H9 (cell line): ENCODE measurements at regions not wholly inside any gene's neighbourhood (a gene's known extent, or its start where the extent isn't known, plus 50 kb on each side); places are given as distances from the start of the nearest gene placed in this dataset.
A peak's percentile ranks its signal among the peaks of the same experiment; 100 is the strongest.

Source experiments
- DNase-seq: peaks from one replicate; pipeline ENCODE4 v3.0.0-alpha.2; 2017
- H2AFZ ChIP-seq: one replicate; pipeline ENCODE4 v1.6.1; 2013; ENCODE audit warnings: mild to moderate bottlenecking, low read length, control low read depth, moderate library complexity
- H2AK5ac ChIP-seq: 2 replicates; pipeline ENCODE4 v1.6.1; 2013; ENCODE audit warnings: low read length, control low read depth, mixed read lengths; ENCODE audit not compliant: insufficient read length
- H2BK120ac ChIP-seq: one replicate; pipeline ENCODE4 v1.6.1; 2013; ENCODE audit warnings: low read depth, mild to moderate bottlenecking, low read length, control low read depth, inconsistent platforms; ENCODE audit not compliant: poor library complexity, severe bottlenecking
- H2BK12ac ChIP-seq: 2 replicates; pipeline ENCODE4 v1.6.1; 2013; ENCODE audit warnings: low read length, control low read depth, mixed read lengths, low read depth; ENCODE audit not compliant: insufficient read length
- H2BK15ac ChIP-seq: 2 replicates; pipeline ENCODE4 v1.6.1; 2013; ENCODE audit warnings: low read depth, low read length, control low read depth
- H2BK20ac ChIP-seq: one replicate; pipeline ENCODE4 v1.6.1; 2013; ENCODE audit warnings: low read depth, mild to moderate bottlenecking, low read length, control low read depth, inconsistent platforms; ENCODE audit not compliant: poor library complexity, severe bottlenecking
- H2BK5ac ChIP-seq: 2 replicates; pipeline ENCODE4 v1.6.1; 2013; ENCODE audit warnings: low read length, control low read depth, mixed read lengths; ENCODE audit not compliant: insufficient read length
- H3K14ac ChIP-seq: 2 replicates; pipeline ENCODE4 v1.6.1; 2013; ENCODE audit warnings: low read length, control low read depth; ENCODE audit not compliant: insufficient read depth
- H3K18ac ChIP-seq: 2 replicates; pipeline ENCODE4 v1.6.1; 2013; ENCODE audit warnings: low read depth, mild to moderate bottlenecking, mixed read lengths, low read length, control low read depth; ENCODE audit not compliant: insufficient read length
- H3K23ac ChIP-seq: 2 replicates; pipeline ENCODE4 v1.6.1; 2013; ENCODE audit warnings: low read length, control low read depth, mixed read lengths, low read depth; ENCODE audit not compliant: insufficient read length
- H3K23me2 ChIP-seq: 2 replicates; pipeline ENCODE4 v1.6.1; 2013; ENCODE audit warnings: low read depth, mild to moderate bottlenecking, mixed read lengths, low read length, control low read depth; ENCODE audit not compliant: insufficient read length, poor library complexity, severe bottlenecking
- H3K27ac ChIP-seq: 2 replicates; pipeline ENCODE4 v1.5.1; 2013; ENCODE audit warnings: low read length, control low read depth, mixed read lengths, low read depth; ENCODE audit not compliant: insufficient read length
- H3K27me3 ChIP-seq: 2 replicates; pipeline ENCODE4 v1.6.1; 2013; ENCODE audit warnings: low read length, control low read depth, inconsistent platforms; ENCODE audit not compliant: insufficient read depth
- H3K4ac ChIP-seq: 2 replicates; pipeline ENCODE4 v1.6.1; 2013; ENCODE audit warnings: low read depth, mild to moderate bottlenecking, control low read depth, inconsistent platforms, low read length, moderate library complexity
- H3K4me1 ChIP-seq: 2 replicates; pipeline ENCODE4 v1.6.1; 2013; ENCODE audit warnings: low read length, control low read depth, inconsistent platforms; ENCODE audit not compliant: insufficient read depth
- H3K4me2 ChIP-seq: 2 replicates; pipeline ENCODE4 v1.6.1; 2013; ENCODE audit warnings: low read length, control low read depth, mixed read lengths; ENCODE audit not compliant: insufficient read length, insufficient read depth
- H3K56ac ChIP-seq: 2 replicates; pipeline ENCODE4 v1.6.1; 2013; ENCODE audit warnings: low read depth, mild to moderate bottlenecking, mixed read lengths, low read length, control low read depth; ENCODE audit not compliant: insufficient read length
- H3K79me1 ChIP-seq: 2 replicates; pipeline ENCODE4 v1.6.1; 2013; ENCODE audit warnings: low read depth, mild to moderate bottlenecking, moderate library complexity, low read length, control low read depth, inconsistent platforms; ENCODE audit not compliant: insufficient read depth, poor library complexity, severe bottlenecking
- H3K79me2 ChIP-seq: 2 replicates; pipeline ENCODE4 v1.6.1; 2013; ENCODE audit warnings: low read length, control low read depth, inconsistent platforms; ENCODE audit not compliant: insufficient read depth
- H3K9ac ChIP-seq: 2 replicates; pipeline ENCODE4 v1.6.1; 2013; ENCODE audit warnings: low read length, control low read depth, mixed read lengths; ENCODE audit not compliant: insufficient read length; ENCODE audit errors: extremely low read depth
- H3K9me3 ChIP-seq: one replicate; pipeline ENCODE4 v1.6.1; 2013; ENCODE audit warnings: low read depth, low read length, inconsistent platforms; ENCODE audit not compliant: control insufficient read depth
- H3T11ph ChIP-seq: one replicate; pipeline ENCODE4 v1.6.1; 2013; ENCODE audit warnings: mild to moderate bottlenecking, low read length, control low read depth, inconsistent platforms
- H4K20me1 ChIP-seq: one replicate; pipeline ENCODE4 v1.6.1; 2013; ENCODE audit not compliant: control insufficient read depth, insufficient read length, insufficient read depth
- H4K5ac ChIP-seq: 2 replicates; pipeline ENCODE4 v1.6.1; 2013; ENCODE audit warnings: low read depth, mild to moderate bottlenecking, mixed read lengths, low read length, control low read depth; ENCODE audit not compliant: insufficient read length
- H4K8ac ChIP-seq: replicated peaks from 2 replicates; pipeline ENCODE4 v1.6.1; 2013; ENCODE audit warnings: low read length, control low read depth, mixed read lengths, low read depth; ENCODE audit not compliant: insufficient read length
- H4K91ac ChIP-seq: 2 replicates; pipeline ENCODE4 v1.6.1; 2013; ENCODE audit warnings: low read depth, mild to moderate bottlenecking, moderate library complexity, mixed read lengths, low read length, control low read depth; ENCODE audit not compliant: insufficient read length
- H3K27ac Mint-ChIP-seq, 3 experiments: 2 replicates in 2 of 3; 3 replicates in 1 of 3; pipeline ENCODE4 v1.8.0; 2020 to 2021; ENCODE audit warnings: mixed read lengths in 3 of 3, mild to moderate bottlenecking in 1 of 3, moderate library complexity in 1 of 3
- H3K27me3 Mint-ChIP-seq: 2 replicates; pipeline ENCODE4 v1.8.0; 2021; ENCODE audit warnings: low read depth, mild to moderate bottlenecking, moderate library complexity, mixed read lengths
- H3K36me3 Mint-ChIP-seq, 3 experiments: 2 replicates in 2 of 3; 3 replicates in 1 of 3; pipeline ENCODE4 v1.8.0; 2020 to 2021; ENCODE audit warnings: low read depth in 3 of 3, mixed read lengths in 3 of 3; ENCODE audit not compliant: insufficient read depth in 1 of 3
- H3K4me1 Mint-ChIP-seq, 2 experiments: 2 replicates each; pipeline ENCODE4 v1.8.0; 2020; ENCODE audit warnings: mixed read lengths in 2 of 2
- H3K4me3 Mint-ChIP-seq, 2 experiments: 2 replicates in 1 of 2; 3 replicates in 1 of 2; pipeline ENCODE4 v1.8.0; 2020 to 2021; ENCODE audit warnings: mild to moderate bottlenecking in 2 of 2, mixed read lengths in 2 of 2, moderate library complexity in 1 of 2
- H3K9me3 Mint-ChIP-seq, 2 experiments: 2 replicates in 1 of 2; 3 replicates in 1 of 2; pipeline ENCODE4 v1.8.0; 2020; ENCODE audit warnings: mild to moderate bottlenecking in 2 of 2, mixed read lengths in 2 of 2, moderate library complexity in 1 of 2
- CTCF ChIP-seq: fragments of 200-600 bp; sonication (generic); conservative IDR thresholded peaks from 3 replicates; pipeline ENCODE4 v1.8.0; 2021; ENCODE audit warnings: antibody characterized with exemption, mild to moderate bottlenecking
- WGBS: extraction: QIAGEN DNeasy Blood & Tissue Kit; methylation state at CpG from one replicate; pipeline ENCODE4 v1.1.7; 2013; ENCODE audit warnings: missing lambda C conversion rate, low lambda C conversion rate, mixed read lengths; ENCODE audit not compliant: insufficient read length; ENCODE audit errors: extremely low coverage; 5-methylcytosine and 5-hydroxymethylcytosine counted together

- Histone ChIP-seq H2AFZ (no peak overlapping the region), H2BK5ac (no peak overlapping the region), H4K20me1 (no peaks in the 10 kb centered on the region), H4K91ac (no peak overlapping the region), H3K79me2 (no peaks in the 10 kb centered on the region), H3K9ac (no peak overlapping the region), H3K4ac (no peak overlapping the region), H3K56ac (no peak overlapping the region), H3K23me2 (no peaks in the 10 kb centered on the region), H2AK5ac (no peak overlapping the region), H3K14ac (no peak overlapping the region), H3K4me2 (no peak overlapping the region), H2BK120ac (no peak overlapping the region), H3K27me3 (no peaks in the 10 kb centered on the region), H2BK15ac (no peak overlapping the region), H3T11ph (no peak overlapping the region), H3K79me1 (no peaks in the 10 kb centered on the region), H3K9me3 (no peaks in the 10 kb centered on the region), H3K18ac (no peak overlapping the region), H3K27ac (no peak overlapping the region), H4K5ac (no peak overlapping the region), H2BK12ac (no peak overlapping the region), H3K4me1 (no peaks in the 10 kb centered on the region), H2BK20ac (no peak overlapping the region), H4K8ac (no peak overlapping the region), H3K23ac (no peak overlapping the region)
- Mint-ChIP-seq H3K4me3 (no peak overlapping the region), H3K36me3 (no peaks in the 10 kb centered on the region), H3K9me3 (no peaks in the 10 kb centered on the region), H3K27me3 (peaks cover 6% of the 10 kb centered on the region), H3K27ac (peak overlapping the region in 1 of 3 experiments; percentile 70; a peak in 2 of 7 replicates), H3K4me1 (peaks cover 5 to 9% of the 10 kb centered on the region in 2 experiments)
- WGBS = no CpG with 5 or more reads among the region's 9 CpGs
- TF ChIP-seq CTCF = no peak
- DNase-seq = peak; percentile 90
These were observed 104.5 kb upstream of the ZPBP start for GRCh38 chr7:50197549-50197948.
